ENCODE measurements at regions not wholly inside any gene's neighbourhood (a gene's known extent, or its start where the extent isn't known, plus 50 kb on each side); places are given as distances from the start of the nearest gene placed in this dataset.

DNA sequence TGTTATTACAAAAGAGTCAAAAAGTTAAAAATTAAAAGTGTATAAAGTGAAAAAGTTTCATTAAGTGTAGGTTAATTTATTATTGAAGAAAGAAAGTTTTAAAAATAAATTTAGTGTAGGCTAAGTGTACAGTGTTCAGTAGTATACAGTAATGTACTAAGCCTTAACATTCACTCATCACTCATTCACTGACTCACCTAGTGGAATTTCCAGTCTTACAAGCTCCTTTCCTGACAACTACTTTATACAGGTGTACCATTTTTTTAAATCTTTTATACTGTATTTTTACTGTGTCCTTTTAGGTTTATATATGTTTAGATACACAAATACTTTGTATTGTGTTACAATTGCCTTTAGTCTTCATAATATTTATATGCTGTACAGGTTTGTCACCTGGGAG, 530.2 kb upstream of the FAM174A start:
- TF ChIP-seq, protein P1, sequence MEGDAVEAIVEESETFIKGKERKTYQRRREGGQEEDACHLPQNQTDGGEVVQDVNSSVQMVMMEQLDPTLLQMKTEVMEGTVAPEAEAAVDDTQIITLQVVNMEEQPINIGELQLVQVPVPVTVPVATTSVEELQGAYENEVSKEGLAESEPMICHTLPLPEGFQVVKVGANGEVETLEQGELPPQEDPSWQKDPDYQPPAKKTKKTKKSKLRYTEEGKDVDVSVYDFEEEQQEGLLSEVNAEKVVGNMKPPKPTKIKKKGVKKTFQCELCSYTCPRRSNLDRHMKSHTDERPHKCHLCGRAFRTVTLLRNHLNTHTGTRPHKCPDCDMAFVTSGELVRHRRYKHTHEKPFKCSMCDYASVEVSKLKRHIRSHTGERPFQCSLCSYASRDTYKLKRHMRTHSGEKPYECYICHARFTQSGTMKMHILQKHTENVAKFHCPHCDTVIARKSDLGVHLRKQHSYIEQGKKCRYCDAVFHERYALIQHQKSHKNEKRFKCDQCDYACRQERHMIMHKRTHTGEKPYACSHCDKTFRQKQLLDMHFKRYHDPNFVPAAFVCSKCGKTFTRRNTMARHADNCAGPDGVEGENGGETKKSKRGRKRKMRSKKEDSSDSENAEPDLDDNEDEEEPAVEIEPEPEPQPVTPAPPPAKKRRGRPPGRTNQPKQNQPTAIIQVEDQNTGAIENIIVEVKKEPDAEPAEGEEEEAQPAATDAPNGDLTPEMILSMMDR (IDR thresholded peaks at IDR 0.05; ENCODE audit: low read depth, low read length) = no peak
- no peak for DNase-seq (ENCODE audit: extremely low read depth, low read depth)

DNA sequence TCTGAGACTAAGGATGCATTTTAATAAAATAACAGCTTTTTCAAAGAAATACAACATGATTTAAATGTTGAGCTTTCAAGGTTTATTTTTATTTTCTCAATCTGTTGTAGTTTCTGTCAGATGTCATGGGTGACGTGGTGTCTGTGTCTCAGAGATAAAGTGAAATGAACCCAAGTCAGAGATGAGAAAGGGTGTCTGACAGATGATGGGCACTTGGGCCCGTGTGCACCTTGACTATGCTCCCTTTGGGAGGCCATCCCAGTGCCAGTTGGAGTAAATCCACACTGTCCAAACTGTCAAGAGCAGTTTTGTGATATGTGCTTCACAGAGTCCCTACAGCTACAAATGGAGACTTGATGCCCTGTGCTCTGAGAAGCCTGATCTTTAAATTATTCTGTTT, 536.9 kb upstream of the FAM174A start:
- TF ChIP-seq, protein P1 (IDR thresholded peaks at IDR 0.05; ENCODE audit: low read depth, low read length) = no peak

GRCh38 chr5:99995407-99995806, 539.8 kb upstream of the FAM174A start:
- TF ChIP-seq, protein P1 (IDR thresholded peaks at IDR 0.05; ENCODE audit: low read depth, low read length) = no peak
- no peak for DNase-seq (ENCODE audit: extremely low read depth, low read depth)

More for the DNA sequence above, 536.9 kb upstream of the FAM174A start:
- no peak for DNase-seq (ENCODE audit: extremely low read depth, low read depth)

DNA sequence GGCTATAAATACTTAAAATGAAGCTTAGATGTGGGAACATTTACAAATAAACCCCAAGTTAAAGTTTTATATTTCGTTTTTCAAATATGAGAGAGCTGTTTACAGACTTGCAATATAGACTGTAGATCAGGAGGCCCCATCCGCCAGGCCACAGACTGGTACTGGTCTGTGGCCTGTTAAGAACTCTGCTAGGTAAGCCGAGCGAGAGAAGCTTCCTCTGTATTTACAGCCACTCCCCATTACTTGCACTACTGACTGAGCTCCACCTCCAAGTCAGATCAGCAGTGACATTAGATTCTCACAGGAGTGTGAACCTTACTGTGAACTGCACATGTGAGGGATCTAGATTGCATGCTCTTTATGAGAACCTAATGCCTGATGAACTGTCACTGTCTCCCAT, 561.4 kb upstream of the FAM174A start:
- no peak for DNase-seq (ENCODE audit: extremely low read depth, low read depth)
- TF ChIP-seq, protein P1 (IDR thresholded peaks at IDR 0.05; ENCODE audit: low read depth, low read length) = no peak

GRCh38 chr5:99955962-99956361, 579.2 kb upstream of the FAM174A start:
- DNase-seq (ENCODE audit: extremely low read depth, low read depth) = no peak
- TF ChIP-seq, protein P1 (IDR thresholded peaks at IDR 0.05; ENCODE audit: low read depth, low read length) = no peak

- TF ChIP-seq, protein P1 (IDR thresholded peaks at IDR 0.05; ENCODE audit: low read depth, low read length) = no peak
- no peak for DNase-seq (ENCODE audit: extremely low read depth, low read depth)
These were observed 580.2 kb upstream of the FAM174A start for GRCh38 chr5:99955006-99955405.

DNA sequence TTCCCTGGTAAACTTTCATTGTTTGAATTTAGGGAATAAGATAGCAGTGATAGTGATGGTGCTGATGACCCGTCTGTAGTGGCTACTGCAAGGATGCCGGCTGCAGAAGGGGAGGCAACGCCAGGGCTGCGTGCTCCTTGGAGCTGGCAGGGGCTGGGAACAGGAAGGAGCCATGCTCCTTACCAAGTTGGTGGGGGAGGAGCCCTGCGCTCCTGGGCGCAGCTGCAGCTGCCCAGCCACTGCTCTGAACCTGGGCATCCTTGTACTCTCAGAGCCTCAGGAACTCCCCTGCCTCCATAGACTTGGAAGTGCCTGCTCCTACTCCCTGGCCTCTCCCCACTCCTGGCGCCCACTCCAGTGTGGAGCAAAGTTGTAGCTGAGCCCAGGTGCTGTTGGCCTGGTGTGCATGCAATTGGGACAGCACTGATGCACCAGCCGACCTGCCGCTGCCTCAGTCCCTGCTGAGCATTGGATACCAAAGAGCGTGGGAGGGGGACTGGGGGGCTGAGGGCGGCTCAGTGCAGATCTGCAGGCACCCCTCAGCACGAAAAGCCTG, 585.1 kb upstream of the FAM174A start:
- TF ChIP-seq, protein P1 (IDR thresholded peaks at IDR 0.05; ENCODE audit: low read depth, low read length) = no peak
- DNase-seq (ENCODE audit: extremely low read depth, low read depth) = no peak

Data from AG09319 (cell line).